22Rv1 (cell line): ENCODE measurements at regions not wholly inside any gene's neighbourhood (a gene's known extent, or its start where the extent isn't known, plus 50 kb on each side); places are given as distances from the start of the nearest gene placed in this dataset.

Source experiments
- CTCF ChIP-seq: fragments of 450-650 bp; IDR thresholded peaks from 2 replicates; pipeline ENCODE4 v1.5.1; 2017; ENCODE audit warnings: mild to moderate bottlenecking
- ZFX ChIP-seq: fragments of 450-650 bp; IDR thresholded peaks from 2 replicates; pipeline ENCODE4 v1.6.1; 2017; ENCODE audit warnings: antibody characterized with exemption, borderline replicate concordance

- TF ChIP-seq ZFX (no peak), CTCF (no peak)
These were observed 67.0 kb downstream of the TPBG start for GRCh38 chr6:82430611-82431010.
